GM12873 (cell line): ENCODE measurements at regions not wholly inside any gene's neighbourhood (a gene's known extent, or its start where the extent isn't known, plus 50 kb on each side); places are given as distances from the start of the nearest gene placed in this dataset.

ENCODE experiments used
- TF ChIP-seq, protein P1 (sequence below): IDR thresholded peaks from 2 replicates; pipeline ENCODE4 v1.5.1; 2012; ENCODE audit warnings: low read depth, mild to moderate bottlenecking, moderate library complexity, low read length, control low read depth; ENCODE audit not compliant: insufficient read depth; ENCODE audit errors: missing control alignments

DNA sequence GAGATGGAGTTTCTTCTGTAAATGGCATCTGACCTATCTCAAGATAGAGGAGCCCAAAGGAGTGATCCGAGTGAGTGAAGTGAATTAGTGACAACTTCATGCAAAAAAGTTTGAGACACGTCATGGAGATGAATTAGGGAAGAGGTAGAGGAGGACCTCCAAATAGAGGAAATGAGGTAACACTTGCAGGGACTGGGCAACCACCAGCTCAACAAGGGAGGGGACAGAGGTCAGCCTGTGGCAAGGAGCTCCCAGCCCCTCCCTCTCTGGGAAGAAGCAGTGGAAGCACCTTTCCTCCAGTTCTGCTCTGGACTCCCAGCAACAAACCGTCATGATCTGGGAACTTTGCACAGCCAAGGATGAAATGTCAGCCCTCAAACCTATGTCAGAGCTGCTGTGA lies 83.5 kb upstream of the IKZF1 start:
- TF ChIP-seq, protein P1, sequence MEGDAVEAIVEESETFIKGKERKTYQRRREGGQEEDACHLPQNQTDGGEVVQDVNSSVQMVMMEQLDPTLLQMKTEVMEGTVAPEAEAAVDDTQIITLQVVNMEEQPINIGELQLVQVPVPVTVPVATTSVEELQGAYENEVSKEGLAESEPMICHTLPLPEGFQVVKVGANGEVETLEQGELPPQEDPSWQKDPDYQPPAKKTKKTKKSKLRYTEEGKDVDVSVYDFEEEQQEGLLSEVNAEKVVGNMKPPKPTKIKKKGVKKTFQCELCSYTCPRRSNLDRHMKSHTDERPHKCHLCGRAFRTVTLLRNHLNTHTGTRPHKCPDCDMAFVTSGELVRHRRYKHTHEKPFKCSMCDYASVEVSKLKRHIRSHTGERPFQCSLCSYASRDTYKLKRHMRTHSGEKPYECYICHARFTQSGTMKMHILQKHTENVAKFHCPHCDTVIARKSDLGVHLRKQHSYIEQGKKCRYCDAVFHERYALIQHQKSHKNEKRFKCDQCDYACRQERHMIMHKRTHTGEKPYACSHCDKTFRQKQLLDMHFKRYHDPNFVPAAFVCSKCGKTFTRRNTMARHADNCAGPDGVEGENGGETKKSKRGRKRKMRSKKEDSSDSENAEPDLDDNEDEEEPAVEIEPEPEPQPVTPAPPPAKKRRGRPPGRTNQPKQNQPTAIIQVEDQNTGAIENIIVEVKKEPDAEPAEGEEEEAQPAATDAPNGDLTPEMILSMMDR, result no peak

DNA sequence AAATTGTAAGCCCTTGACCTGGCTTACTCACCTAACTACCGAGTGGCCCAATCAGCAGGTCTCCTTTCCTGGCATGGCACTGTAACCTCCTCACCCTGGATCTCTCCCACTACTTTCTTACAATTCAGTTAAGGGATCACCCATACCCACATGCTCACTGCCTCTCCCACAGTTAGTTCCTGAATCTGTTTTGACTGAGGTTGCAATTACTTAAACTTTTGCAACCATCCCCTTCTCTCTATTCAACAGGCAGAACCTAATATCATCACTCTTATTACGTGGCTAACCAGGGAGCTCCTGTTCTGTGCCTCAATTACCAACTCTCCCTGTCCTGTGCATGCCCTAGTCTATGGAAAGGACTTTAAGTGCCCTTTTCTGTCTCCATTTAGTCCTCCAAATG lies 84.2 kb upstream of the IKZF1 start:
- TF ChIP-seq, protein P1, result no peak

DNA sequence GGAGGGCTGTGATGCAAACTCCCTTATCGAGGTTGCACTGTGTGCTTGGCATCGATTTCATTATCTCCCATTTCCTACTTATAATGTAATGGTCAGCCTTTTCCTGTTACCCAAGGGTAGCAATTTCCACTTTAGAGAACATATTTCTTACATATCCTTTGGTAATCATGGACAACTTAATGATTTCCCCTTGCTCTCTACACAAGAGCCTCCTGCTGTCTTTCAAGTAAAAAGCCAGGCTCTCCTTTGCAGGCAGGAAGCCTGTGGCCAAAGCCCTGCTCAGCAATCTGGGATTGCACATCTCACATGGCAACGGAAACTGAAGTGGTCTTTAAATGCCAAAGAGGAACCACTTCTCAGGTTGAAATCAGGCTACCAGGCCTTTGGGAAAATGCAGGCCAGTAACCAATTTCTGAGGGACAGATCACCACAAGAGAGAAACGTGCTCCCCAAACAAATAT lies 86.7 kb upstream of the IKZF1 start:
- TF ChIP-seq, protein P1, result no peak

DNA sequence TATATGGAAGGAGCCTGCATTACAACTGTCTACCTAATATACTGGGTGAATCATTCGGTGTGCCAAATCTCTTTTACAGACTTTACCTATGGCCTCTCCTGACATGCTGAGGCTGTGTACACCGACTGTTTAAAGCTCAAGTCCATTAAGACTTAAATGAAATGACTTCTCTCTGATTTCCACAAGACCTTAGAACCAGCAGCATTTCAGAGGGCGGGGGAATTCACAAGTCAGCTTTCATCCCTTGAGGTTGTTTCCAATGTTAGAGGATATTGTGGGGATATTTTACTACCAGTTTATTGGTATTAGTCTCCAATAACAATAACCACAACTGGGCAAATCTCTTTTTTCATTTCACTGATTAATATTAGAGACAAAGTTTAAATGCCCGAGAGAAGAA lies 87.1 kb upstream of the IKZF1 start:
- TF ChIP-seq, protein P1, result no peak

DNA sequence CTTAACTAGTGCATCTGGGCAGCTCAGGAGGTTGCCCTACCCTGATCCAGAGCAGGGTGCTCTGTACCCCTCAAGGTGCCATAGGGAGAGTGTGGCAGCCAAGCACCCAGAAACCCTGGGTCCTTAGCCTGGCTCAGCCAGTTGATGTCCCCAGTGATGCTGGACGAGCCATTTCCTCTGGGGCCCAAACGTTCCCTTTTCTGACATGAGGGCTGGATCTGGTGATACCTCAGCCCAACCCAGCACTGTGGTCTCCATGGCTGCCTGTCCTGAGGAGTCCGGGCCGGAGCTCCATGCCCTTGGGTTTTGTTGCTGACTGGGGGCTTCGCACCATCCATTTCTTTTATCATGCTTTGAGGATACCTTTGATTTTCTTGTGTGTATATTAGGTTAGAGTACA lies 87.9 kb upstream of the IKZF1 start:
- TF ChIP-seq, protein P1, result no peak

DNA sequence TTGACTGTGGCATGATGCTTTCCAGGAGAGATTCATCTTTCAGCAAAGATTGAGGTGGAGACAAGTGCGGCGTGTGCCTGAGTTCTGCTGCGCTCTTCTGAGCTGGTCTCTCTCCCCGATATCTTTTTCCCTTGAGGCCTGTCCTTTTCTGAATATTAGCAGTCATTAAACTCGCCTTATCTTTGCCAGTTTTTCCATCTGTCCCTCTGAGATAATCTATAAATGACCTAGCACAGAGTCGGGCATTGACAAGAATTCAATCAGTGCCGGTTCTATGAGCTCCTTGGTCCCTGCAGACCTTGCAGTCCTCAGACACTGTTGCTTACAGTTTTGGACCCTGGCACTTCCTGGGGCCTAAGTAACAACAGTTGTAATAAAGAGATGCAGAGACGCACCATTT lies 89.7 kb upstream of the IKZF1 start:
- TF ChIP-seq, protein P1, result no peak

DNA sequence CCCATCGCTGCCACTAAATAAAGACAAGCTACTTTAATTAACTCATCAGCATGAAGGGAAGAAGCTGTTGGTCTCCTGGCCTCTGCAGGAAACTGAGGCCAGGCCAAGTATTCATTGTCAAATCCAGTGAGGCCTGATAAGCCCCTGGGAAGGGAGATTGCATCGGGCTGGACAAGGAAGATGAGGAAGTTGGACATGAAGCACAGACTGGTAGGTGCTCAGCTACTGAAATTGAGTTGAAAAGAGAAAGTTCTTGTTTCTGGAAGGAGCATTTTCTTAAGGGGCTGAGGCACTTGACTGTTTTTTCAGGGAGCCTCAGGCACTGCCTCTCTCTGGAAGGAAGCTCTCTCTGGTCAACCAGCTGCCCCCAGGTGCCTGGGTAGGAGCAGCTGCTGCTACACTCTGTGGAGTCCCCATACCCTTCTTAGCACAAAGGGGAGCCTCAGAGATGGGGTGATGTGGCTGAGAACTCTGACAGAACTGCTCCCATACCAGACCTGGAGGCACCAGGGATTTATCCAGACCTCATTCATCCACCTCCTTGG lies 90.3 kb upstream of the IKZF1 start:
- TF ChIP-seq, protein P1, result no peak

DNA sequence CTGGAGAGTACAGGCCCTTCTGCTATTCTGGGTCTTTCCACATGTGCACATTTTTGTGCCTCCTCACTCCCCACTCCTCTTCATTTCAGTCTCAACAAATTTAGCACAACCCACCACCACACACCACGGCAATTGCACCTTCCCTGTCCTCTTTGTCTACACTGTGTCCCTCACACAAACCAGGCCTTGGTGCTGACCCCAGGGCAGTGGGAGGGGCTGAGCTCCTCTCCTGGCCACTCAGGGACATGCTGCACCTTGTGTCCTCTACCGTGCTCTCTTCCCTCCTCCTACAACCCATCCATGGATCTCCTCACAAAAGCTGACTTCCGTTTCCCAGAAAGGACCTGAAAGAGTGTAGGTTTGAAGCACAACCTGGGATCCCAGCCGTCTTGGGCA lies 90.9 kb upstream of the IKZF1 start:
- TF ChIP-seq, protein P1, result no peak
